Left colon (tissue), 2 donors: ENCODE measurements at regions not wholly inside any gene's neighbourhood (a gene's known extent, or its start where the extent isn't known, plus 50 kb on each side); places are given as distances from the start of the nearest gene placed in this dataset.

Experiments
- ATAC-seq: fragments of 200-7000 bp; cut with Tn5 transposase; one replicate; pipeline ENCODE4 v1.9.1; 2020; ENCODE audit warnings: mild to moderate bottlenecking, moderate library complexity
- DNase-seq, 2 donors: peaks; one replicate each; pipeline ENCODE4 v3.0.0-alpha.2; 2020
- intact Hi-C, 2 donors: fragments of 100-400 bp; cut with DNase I in 1 of 2; cut with micrococcal nuclease in 1 of 2; formaldehyde crosslinking; loops; one replicate each; pipeline versions ENCODE4 v1.11.2 to v1.14.0; 2022; cut with DNase I, micrococcal nuclease
- donor health status: DM: no; HTN: no; CAD: no.
- donor health status: DM: yes; HTN: yes; CAD: no.

DNA sequence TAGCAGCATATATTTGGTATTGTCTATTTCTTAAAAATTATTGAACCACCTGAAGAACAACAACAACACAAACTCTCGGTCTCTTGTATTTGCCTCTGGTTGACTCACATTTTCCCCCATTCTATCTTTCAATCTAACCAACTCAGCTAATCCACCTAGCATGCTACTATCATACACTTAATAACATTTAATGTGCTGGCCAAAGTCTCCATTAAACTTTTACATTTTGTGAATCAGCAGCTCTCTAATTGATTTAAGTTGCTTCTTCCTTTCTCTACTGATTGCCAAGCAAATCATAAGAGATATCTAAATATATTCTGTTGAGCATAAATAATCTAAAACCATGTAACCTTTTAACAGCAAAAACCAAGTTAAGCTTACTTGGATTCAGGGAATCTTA is 631.7 kb downstream of the IGSF11 start:
- intact Hi-C loops = no loop called here
- ATAC-seq = no peak
- DNase-seq = no peak

DNA sequence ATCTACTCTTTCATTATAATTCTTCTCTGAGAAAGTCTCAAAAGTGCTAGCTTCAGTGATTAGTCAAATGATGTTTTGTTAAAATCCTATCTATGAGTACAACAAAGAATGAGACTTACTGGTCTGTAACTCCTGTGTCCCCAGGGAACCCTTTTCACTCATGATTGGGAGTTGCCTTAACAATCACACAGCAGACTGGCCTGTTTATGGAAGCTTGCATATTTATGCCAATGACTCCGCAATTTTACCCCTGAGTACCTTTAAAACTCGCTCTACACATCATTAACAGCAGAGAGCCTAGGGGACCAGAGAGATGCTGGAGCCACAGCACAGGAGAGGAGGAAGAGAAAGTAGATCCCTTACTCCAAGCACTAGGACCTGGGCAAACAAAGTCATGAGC is 628.1 kb downstream of the IGSF11 start:
- intact Hi-C loops = no loop called here
- no peak for ATAC-seq
- DNase-seq = no peak

GRCh38 chr3:118408431-118408830 is 626.2 kb downstream of the IGSF11 start:
- DNase-seq (no peak), ATAC-seq (no peak)
- intact Hi-C loops = no loop called here

DNA sequence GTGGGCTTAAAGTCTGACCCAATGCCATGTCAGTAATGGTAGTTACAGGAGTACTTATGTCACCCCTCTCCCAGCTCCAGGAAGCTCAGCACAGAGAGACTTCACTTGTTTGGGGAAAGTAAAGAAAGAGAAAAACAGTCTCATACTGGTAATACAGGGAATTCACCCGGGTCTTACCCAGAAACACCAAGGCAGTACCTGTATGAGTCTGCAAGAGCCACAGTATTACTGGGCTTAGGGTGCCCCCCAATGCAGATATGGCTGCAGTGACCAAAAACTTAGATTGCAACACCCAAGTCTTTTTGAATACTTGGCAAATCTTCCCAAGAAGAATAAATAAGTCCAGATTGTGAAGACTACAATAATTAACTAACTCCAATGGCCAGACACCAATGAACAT is 622.1 kb downstream of the IGSF11 start:
- ATAC-seq (no peak), DNase-seq (no peak)
- intact Hi-C loops = no loop called here

DNA sequence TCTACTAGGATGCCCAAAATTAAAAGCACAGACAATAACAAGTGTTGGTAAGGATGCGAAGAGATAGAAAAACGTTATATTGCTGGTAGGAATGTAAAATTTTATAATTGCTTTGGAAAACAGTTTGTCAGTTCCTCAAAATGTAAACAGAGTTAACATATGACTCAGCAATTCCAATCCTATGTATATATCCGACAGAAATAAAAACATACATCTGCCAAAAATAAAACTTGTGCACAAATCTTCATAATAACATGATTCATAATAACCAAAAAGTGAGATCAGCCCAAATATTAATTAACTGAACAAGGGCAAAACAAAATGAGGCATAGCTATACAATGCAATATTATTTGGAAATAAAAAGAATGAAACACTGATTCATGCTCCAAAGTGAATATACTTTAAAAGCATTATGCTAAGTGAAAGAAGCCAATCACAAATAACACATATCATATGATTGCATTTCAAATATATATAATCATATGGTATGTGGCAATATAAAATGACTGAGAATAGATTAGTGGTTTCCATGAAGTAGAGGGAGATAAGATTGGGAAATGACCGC is 609.3 kb downstream of the IGSF11 start:
- DNase-seq (no peak), ATAC-seq (no peak)
- intact Hi-C loops = no loop called here

GRCh38 chr3:118433825-118434224 is 600.8 kb downstream of the IGSF11 start:
- DNase-seq (no peak), ATAC-seq (no peak)
- intact Hi-C loops = no loop called here

- DNase-seq = no peak
- intact Hi-C loops = no loop called here
- no peak for ATAC-seq
These were observed 598.7 kb downstream of the IGSF11 start for GRCh38 chr3:118435851-118436350.

GRCh38 chr3:118436697-118437262 is 597.9 kb downstream of the IGSF11 start:
- ATAC-seq (no peak), DNase-seq (no peak)
- intact Hi-C loops = no loop called here

DNA sequence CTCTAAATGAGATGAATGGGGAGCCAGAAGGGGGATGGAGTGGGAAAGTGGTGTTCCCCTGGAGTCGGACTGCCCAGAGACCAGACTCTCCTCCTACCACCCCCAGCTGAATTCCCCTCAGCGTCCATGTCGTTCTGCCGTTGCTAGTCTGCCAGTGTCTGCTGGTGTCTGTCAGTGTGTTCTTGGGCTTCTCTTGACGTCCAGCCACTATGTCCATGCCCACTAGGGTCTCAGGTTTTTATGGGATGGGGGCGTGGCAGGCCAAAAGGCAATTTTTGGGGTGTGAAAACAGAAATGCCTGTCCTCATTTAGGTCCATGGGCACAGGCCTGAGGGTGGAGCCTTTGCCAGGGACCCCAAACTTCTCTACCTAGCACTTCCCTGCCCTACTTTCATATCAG is 589.6 kb downstream of the IGSF11 start:
- no peak for DNase-seq
- intact Hi-C loops = no loop called here
- no peak for ATAC-seq

DNA sequence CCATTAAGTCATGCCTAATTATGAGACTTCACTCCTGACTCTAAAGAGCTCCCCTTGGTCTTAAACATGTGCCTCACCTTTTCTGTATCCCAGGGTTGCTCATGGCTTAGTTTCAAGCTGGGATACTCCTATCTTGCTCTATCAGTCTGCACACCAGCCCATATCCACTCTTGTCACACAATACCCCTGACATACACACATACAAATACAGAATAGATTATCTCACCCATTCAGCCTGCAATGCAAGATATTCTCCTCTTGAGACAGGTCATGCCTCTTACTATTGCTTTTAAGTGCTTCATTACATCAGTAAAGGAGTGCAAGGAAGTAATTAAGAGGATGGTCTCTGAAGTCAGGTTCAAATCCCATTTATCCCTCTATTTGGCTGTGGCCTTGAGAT is 587.3 kb downstream of the IGSF11 start:
- intact Hi-C loops = no loop called here
- no peak for DNase-seq
- no peak for ATAC-seq

- DNase-seq (no peak), ATAC-seq (no peak)
- intact Hi-C loops = no loop called here
These were observed 567.8 kb downstream of the IGSF11 start for GRCh38 chr3:118466795-118467330.

DNA sequence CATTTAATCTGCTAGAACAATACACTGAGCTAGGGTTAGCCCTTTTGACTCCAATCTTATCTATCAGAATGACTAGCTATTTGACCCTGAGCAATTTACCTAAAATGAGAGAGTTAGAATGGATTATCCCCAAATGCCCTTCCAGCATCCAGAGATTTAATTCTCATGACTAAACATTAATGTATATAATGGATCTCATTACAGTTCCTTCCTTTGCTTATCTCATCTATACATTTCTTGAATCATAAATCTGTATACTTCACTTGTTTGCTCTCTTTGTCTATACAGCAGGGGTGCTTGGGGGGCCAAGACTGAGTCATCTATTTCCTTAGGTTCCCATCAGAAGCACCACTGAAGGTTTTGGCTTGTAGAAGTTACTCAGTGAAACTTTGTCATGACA is 565.8 kb downstream of the IGSF11 start:
- intact Hi-C loops = no loop called here
- ATAC-seq (no peak), DNase-seq (no peak)

GRCh38 chr3:118472586-118472985 is 562.1 kb downstream of the IGSF11 start:
- ATAC-seq = no peak
- intact Hi-C loops = no loop called here
- DNase-seq = no peak

- DNase-seq (no peak), ATAC-seq (no peak)
- intact Hi-C loops = no loop called here
These were observed 561.3 kb downstream of the IGSF11 start for GRCh38 chr3:118473343-118473742.

- intact Hi-C loops = no loop called here
- ATAC-seq = no peak
- no peak for DNase-seq
These were observed 557.6 kb downstream of the IGSF11 start for GRCh38 chr3:118476885-118477618.

GRCh38 chr3:118477768-118478167 is 556.9 kb downstream of the IGSF11 start:
- ATAC-seq (no peak), DNase-seq (no peak)
- intact Hi-C loops = no loop called here

- DNase-seq = no peak
- intact Hi-C loops = no loop called here
- ATAC-seq = no peak
These were observed 555.9 kb downstream of the IGSF11 start for GRCh38 chr3:118478706-118479276.

- ATAC-seq = no peak
- intact Hi-C loops = no loop called here
These were observed 555.3 kb downstream of the IGSF11 start for GRCh38 chr3:118479376-118479775.

GRCh38 chr3:118480101-118480860 is 554.4 kb downstream of the IGSF11 start:
- no peak for DNase-seq
- intact Hi-C loops = no loop called here
- ATAC-seq = no peak

More at GRCh38 chr3:118479376-118479775, 555.3 kb downstream of the IGSF11 start:
- no peak for DNase-seq
